DOHH2 (cell line): ENCODE measurements at regions not wholly inside any gene's neighbourhood (a gene's known extent, or its start where the extent isn't known, plus 50 kb on each side); places are given as distances from the start of the nearest gene placed in this dataset.

Experiments used
- CTCF ChIP-seq: fragments of 200-600 bp; sonication (generic); IDR thresholded peaks from one replicate; pipeline ENCODE4 v1.5.1; 2014; ENCODE audit warnings: antibody characterized with exemption, mild to moderate bottlenecking, low read depth, low read length; ENCODE audit not compliant: poor library complexity, severe bottlenecking
- EZH2phosphoT487 ChIP-seq: fragments of 200-600 bp; sonication (generic); IDR thresholded peaks from 2 replicates; pipeline ENCODE4 v1.6.1; 2017; ENCODE audit warnings: borderline replicate concordance, mild to moderate bottlenecking, antibody characterized with exemption, low read length, moderate library complexity, mixed read lengths

- TF ChIP-seq CTCF (no peak), EZH2phosphoT487 (no peak)
Measured at GRCh38 chr14:36028665-36029064, 147.9 kb downstream of the PTCSC3 start.
